KMS-11 (cell line): ENCODE measurements at regions not wholly inside any gene's neighbourhood (a gene's known extent, or its start where the extent isn't known, plus 50 kb on each side); places are given as distances from the start of the nearest gene placed in this dataset.

Experiments used
- H2AFZ ChIP-seq: fragments of 200-600 bp; sonication (generic); 2 replicates; pipeline ENCODE4 v1.6.1; 2016; ENCODE audit warnings: antibody characterized with exemption, mixed run types, low read depth
- H3K27ac ChIP-seq: fragments of 200-600 bp; sonication (generic); 2 replicates; pipeline ENCODE4 v1.6.1; 2016; ENCODE audit warnings: mild to moderate bottlenecking, mixed run types
- H3K27me3 ChIP-seq: fragments of 200-600 bp; sonication (generic); 2 replicates; pipeline ENCODE4 v1.6.1; 2017; ENCODE audit warnings: mild to moderate bottlenecking, low read depth, mixed run types, moderate library complexity; ENCODE audit not compliant: insufficient read depth
- H3K36me3 ChIP-seq: fragments of 200-600 bp; sonication (generic); 2 replicates; pipeline ENCODE4 v1.6.1; 2017; ENCODE audit warnings: mild to moderate bottlenecking, mixed run types; ENCODE audit not compliant: insufficient read depth
- H3K4me1 ChIP-seq: fragments of 200-600 bp; sonication (generic); 2 replicates; pipeline ENCODE4 v1.6.1; 2016; ENCODE audit warnings: mild to moderate bottlenecking, low read depth, mixed run types; ENCODE audit not compliant: poor library complexity, severe bottlenecking
- H3K4me2 ChIP-seq: fragments of 200-600 bp; sonication (generic); 2 replicates; pipeline ENCODE4 v1.7.0; 2016; ENCODE audit warnings: mild to moderate bottlenecking, mixed run types
- H3K4me3 ChIP-seq: fragments of 200-600 bp; sonication (generic); IDR thresholded peaks from 2 replicates; pipeline ENCODE4 v1.6.1; 2017; ENCODE audit warnings: low read depth, low read length, mixed read lengths; ENCODE audit not compliant: insufficient read depth
- H3K79me2 ChIP-seq: fragments of 200-600 bp; sonication (generic); 2 replicates; pipeline ENCODE4 v1.6.1; 2016; ENCODE audit warnings: low read depth, mixed run types; ENCODE audit not compliant: insufficient read depth
- H3K9ac ChIP-seq: fragments of 200-600 bp; sonication (generic); 2 replicates; pipeline ENCODE4 v1.6.1; 2016; ENCODE audit warnings: mild to moderate bottlenecking, mixed run types
- H4K20me1 ChIP-seq: fragments of 200-600 bp; sonication (generic); 2 replicates; pipeline ENCODE4 v1.6.1; 2016; ENCODE audit warnings: mild to moderate bottlenecking, mixed run types; ENCODE audit not compliant: insufficient read depth
- CTCF ChIP-seq: fragments of 200-600 bp; sonication (generic); conservative IDR thresholded peaks from 2 replicates; pipeline ENCODE4 v1.6.1; 2017; ENCODE audit warnings: low read depth, mild to moderate bottlenecking, antibody characterized with exemption, low read length, moderate library complexity, mixed read lengths

GRCh38 chr18:25704071-25704470, 352.1 kb upstream of the ZNF521 start:
- Histone ChIP-seq H3K4me3 (no peak overlapping the region), H3K79me2 (no peaks in the 10 kb centered on the region), H3K36me3 (no peaks in the 10 kb centered on the region), H3K27me3 (no peaks in the 10 kb centered on the region), H3K27ac (no peak overlapping the region), H3K9ac (no peak overlapping the region), H2AFZ (no peak overlapping the region), H4K20me1 (no peaks in the 10 kb centered on the region), H3K4me2 (no peak overlapping the region), H3K4me1 (no peaks in the 10 kb centered on the region)
- no peak for TF ChIP-seq CTCF

DNA sequence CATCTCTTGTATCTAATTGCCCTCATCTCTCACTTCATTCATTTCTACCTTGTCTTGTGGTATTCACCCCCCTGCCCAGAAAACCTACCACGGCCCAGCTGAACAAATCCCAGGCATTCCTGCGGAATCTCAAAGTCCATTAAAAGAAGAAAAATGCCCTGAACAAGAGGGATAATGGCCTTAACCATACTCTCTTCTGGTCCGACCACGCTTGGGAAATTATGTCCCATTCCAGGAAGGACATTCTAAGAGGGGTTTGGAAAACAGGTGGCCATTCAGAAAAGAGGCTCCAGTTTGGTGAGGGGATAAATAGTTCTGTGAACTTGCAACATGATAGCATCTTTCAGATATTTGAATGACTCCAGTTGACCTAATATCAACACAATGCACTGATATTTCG, 349.9 kb upstream of the ZNF521 start:
- Histone ChIP-seq H3K4me2 (no peak overlapping the region), H3K79me2 (no peaks in the 10 kb centered on the region), H3K9ac (no peak overlapping the region), H3K4me1 (no peaks in the 10 kb centered on the region), H3K27me3 (no peaks in the 10 kb centered on the region), H3K27ac (no peak overlapping the region), H3K4me3 (no peak overlapping the region), H3K36me3 (no peaks in the 10 kb centered on the region), H4K20me1 (no peaks in the 10 kb centered on the region), H2AFZ (no peak overlapping the region)
- TF ChIP-seq CTCF: no peak

DNA sequence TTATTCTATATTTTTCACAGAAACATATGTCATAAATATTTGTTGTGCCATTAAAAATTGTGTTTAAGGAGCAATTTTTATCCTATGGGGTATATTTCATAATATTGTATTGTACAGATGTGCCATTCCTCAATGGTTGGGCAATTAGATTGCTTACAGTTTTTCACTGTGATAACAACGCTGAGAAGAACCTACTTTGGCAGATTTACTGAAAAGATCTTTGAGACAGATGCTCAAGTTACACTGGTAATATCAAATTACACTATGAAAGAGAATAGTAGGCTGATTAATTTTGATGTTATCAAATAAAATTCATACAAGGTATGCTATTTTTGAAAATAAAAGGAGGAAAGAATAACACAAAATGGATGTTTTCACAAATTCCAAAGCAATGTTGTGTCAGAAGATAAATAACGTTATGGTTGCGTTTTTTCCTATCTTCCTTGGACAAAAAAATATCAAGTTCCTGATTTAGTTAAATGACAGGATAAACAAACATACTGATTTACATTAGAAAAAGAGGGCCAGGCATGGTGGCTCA, 335.1 kb upstream of the ZNF521 start:
- Histone ChIP-seq H3K36me3 (no peaks in the 10 kb centered on the region), H3K27me3 (no peaks in the 10 kb centered on the region), H3K4me1 (no peaks in the 10 kb centered on the region), H3K27ac (no peak overlapping the region), H3K79me2 (no peaks in the 10 kb centered on the region), H3K4me2 (no peak overlapping the region), H3K9ac (no peak overlapping the region), H3K4me3 (no peak overlapping the region), H4K20me1 (no peaks in the 10 kb centered on the region), H2AFZ (no peak overlapping the region)
- TF ChIP-seq CTCF: no peak

DNA sequence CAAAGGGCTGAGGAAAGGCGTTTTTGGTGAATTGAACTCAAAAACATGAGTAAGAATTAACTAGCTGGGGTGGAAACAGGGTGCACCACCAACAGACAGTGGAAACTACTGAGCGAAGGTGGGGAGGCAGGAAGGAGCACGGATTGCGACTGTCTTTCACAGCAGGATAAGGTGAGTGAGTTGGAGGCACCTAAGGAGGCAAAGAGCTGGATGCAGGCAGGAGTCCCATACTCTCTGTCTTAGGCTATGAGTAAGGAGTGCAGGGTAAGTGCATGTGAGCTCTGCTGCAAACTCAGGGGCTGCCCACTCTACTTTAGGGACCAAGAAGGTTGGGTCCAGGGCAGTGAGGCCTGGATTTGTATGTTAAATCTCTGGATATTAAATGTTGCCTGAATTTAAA, 333.1 kb upstream of the ZNF521 start:
- no peak for TF ChIP-seq CTCF
- no peak overlapping the region for H3K4me3 ChIP-seq
- H3K79me2 ChIP-seq: no peaks in the 10 kb centered on the region
- no peak overlapping the region for H3K27ac ChIP-seq
- no peaks in the 10 kb centered on the region for H3K4me1 ChIP-seq
- H3K9ac ChIP-seq: no peak overlapping the region
- no peaks in the 10 kb centered on the region for H3K36me3 ChIP-seq
- no peaks in the 10 kb centered on the region for H3K27me3 ChIP-seq
- no peak overlapping the region for H3K4me2 ChIP-seq
- no peaks in the 10 kb centered on the region for H4K20me1 ChIP-seq
- no peak overlapping the region for H2AFZ ChIP-seq
